Left forelimb (tissue), 1 donor: ENCODE measurements at regions not wholly inside any gene's neighbourhood (a gene's known extent, or its start where the extent isn't known, plus 50 kb on each side); places are given as distances from the start of the nearest gene placed in this dataset.

Experiments
- DNase-seq: peaks from one replicate; pipeline ENCODE4 v3.0.0-alpha.2; 2018; ENCODE audit warnings: low spot score

DNA sequence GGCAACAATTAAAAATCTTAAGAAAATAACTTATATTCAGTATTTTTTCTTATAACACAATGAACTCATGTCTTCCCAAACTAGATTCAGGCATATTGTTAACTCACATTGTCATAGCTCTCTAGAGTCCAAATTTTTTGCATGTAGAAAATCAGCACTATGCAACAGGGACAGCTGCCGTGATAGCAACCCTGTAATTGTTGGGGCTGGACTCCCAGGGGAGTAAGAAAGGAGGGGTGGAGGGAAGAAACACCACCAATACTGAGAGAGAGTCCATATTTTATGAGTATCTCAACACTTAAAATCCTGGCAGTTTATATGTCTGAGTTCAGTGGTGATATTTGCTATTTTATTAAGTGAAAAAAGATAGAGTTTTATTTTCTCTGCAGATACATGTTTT, 89.6 kb upstream of the HS3ST5 start:
- DNase-seq = no peak

GRCh38 chr6:114431641-114432040, 88.8 kb upstream of the HS3ST5 start:
- no peak for DNase-seq

DNA sequence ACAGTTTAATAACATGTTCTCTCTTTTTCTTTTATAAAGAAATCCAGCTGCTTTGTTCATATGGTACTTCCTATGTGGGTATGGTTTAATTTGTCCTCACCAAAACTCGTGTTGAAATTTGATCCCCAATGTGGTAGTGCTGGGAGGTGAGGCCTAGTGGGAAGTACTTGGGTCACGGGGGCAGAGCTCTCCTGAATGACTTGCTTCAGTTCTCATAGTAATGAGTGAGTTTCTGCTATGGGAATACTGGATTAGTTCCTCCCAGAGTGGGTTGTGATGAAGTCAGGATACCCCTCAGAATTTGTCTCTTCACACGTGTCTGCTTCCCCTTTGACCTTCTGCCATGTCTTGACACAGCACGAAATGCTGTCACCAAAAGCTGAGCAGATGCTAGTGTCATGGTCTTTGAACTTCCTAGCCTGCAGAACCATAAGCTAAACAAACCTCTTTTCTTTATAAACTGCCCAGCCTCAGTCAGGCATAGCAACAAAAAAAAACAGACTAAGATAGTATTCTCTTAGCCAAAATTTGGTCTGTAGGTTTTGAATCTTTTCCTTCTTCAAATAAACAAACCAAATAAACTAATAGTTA, 87.8 kb upstream of the HS3ST5 start:
- no peak for DNase-seq

DNA sequence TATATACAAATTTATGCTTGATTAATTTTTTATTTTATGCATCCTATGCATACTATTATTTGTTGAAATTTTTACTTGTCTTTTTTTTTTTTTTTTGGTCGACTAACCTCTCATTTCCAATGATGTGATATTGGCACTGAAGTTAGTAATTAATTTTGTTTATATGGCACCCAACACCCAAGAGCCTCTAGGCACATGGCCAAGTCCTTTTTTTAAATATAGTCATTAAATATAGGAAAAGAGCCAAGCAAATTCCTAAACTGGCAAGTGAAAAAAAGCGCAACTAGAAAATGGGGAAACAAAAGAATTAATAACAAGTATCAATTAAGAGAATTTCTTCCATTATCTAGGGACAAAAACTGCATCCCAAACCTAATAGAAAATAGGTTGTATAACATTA, 85.5 kb upstream of the HS3ST5 start:
- no peak for DNase-seq

GRCh38 chr6:114421199-114421598, 78.4 kb upstream of the HS3ST5 start:
- no peak for DNase-seq

GRCh38 chr6:114419175-114419574, 76.4 kb upstream of the HS3ST5 start:
- DNase-seq = no peak

- DNase-seq = no peak
Observed at GRCh38 chr6:114418304-114418972, 75.6 kb upstream of the HS3ST5 start.

- no peak for DNase-seq
Observed at GRCh38 chr6:114407426-114408035, 64.7 kb upstream of the HS3ST5 start.

- no peak for DNase-seq
Observed at GRCh38 chr6:114404339-114404955, 61.6 kb upstream of the HS3ST5 start.

DNA sequence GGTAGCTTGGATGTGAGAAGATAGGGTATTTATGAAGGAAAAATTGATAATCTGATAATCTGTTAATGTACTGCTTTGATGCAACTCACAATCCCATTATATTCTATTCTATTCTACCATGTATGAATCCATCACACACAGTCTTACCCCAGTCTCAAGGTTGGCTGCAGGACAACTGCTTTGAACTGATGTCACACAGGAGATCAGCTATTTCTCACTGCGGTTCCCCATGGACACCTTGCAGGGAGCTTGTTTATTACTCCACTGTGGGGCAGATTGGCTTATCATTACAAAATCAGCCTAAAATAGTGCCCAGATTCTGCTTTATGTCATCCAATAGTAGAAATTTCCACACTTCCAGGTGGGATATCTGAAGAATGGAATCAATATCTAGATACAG, 61.0 kb upstream of the HS3ST5 start:
- DNase-seq = no peak

DNA sequence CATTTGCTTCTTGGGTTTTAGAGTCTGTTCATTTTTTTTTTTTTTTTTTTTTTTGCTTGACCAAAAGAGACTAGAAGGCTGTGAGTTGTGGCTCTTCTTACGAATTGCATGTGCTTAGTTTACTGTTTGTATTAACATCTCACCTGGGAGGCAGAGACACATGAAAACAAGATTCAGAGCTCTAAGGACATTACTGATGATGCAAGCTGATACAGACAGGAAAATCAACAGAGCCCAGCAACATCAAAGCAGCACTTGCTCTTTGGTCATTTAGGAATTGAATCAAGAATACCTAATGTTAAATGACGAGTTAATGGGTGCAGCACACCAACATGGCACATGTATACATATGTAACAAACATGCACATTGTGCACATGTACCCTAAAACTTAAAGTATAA, 55.7 kb upstream of the HS3ST5 start:
- DNase-seq = no peak
